ENCODE measurements at regions not wholly inside any gene's neighbourhood (a gene's known extent, or its start where the extent isn't known, plus 50 kb on each side); places are given as distances from the start of the nearest gene placed in this dataset.

DNA sequence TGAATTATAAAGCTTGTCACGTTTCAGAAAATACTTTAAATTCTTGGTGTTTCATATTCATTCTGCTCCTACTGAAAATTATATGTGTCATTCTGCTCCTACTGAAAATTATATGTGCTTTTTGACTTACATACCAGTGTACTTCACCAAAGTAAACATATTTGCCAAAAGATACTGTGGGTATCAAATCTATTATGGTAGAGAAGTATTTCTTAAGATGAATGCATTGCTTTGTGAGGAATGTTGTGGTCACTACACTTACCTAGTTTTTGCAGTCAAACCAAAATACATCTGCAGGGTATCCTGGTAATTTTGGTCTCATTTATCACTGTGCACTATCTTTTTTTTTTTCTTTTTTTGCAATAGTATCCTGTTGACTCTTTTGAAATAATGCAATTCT is 287.7 kb upstream of the MAD2L1 start:
- Histone ChIP-seq H2BK15ac (ENCODE audit: low read depth, low read length) (no peak overlapping the region), H3K23me2 (ENCODE audit: insufficient read length, low read depth, low read length, poor library complexity, severe bottlenecking) (no peaks in the 10 kb centered on the region), H3K23ac (ENCODE audit: insufficient read length, low read depth, low read length) (no peak overlapping the region), H3T11ph (ENCODE audit: low read length) (no peak overlapping the region), H2AK5ac (ENCODE audit: insufficient read length, low read length) (no peak overlapping the region), H2BK12ac (ENCODE audit: insufficient read length, low read depth, low read length) (no peak overlapping the region), H3K27ac (ENCODE audit: insufficient read length, low read depth, low read length) (no peak overlapping the region), H4K8ac (replicated peaks; ENCODE audit: insufficient read length, low read depth, low read length) (no peak overlapping the region), H3K27me3 (ENCODE audit: insufficient read depth, low read length) (no peaks in the 10 kb centered on the region), H3K79me2 (ENCODE audit: insufficient read depth, low read length) (no peaks in the 10 kb centered on the region), H2BK20ac (ENCODE audit: low read depth, low read length, poor library complexity, severe bottlenecking) (no peak overlapping the region), H2AFZ (ENCODE audit: low read length) (no peak overlapping the region), H4K5ac (ENCODE audit: insufficient read length, low read depth, low read length) (no peak overlapping the region), H3K79me1 (ENCODE audit: insufficient read depth, low read depth, low read length, poor library complexity, severe bottlenecking) (no peaks in the 10 kb centered on the region), H3K9ac (ENCODE audit: extremely low read depth, insufficient read length, low read length) (no peak overlapping the region), H3K9me3 (ENCODE audit: control insufficient read depth, low read depth, low read length) (no peaks in the 10 kb centered on the region), H2BK120ac (ENCODE audit: low read depth, low read length, poor library complexity, severe bottlenecking) (no peak overlapping the region), H3K18ac (ENCODE audit: insufficient read length, low read depth, low read length) (no peak overlapping the region), H3K56ac (ENCODE audit: insufficient read length, low read depth, low read length) (no peak overlapping the region), H2BK5ac (ENCODE audit: insufficient read length, low read length) (no peak overlapping the region), H4K91ac (ENCODE audit: insufficient read length, low read depth, low read length) (no peak overlapping the region), H4K20me1 (ENCODE audit: control insufficient read depth, insufficient read depth, insufficient read length) (no peaks in the 10 kb centered on the region), H3K4me2 (ENCODE audit: insufficient read depth, insufficient read length, low read length) (no peak overlapping the region), H3K4me1 (ENCODE audit: insufficient read depth, low read length) (no peaks in the 10 kb centered on the region), H3K14ac (ENCODE audit: insufficient read depth, low read length) (no peak overlapping the region), H3K4ac (ENCODE audit: low read depth, low read length) (no peak overlapping the region)
- Mint-ChIP-seq H3K27ac (no peak overlapping the region), H3K4me3 (no peak overlapping the region), H3K27me3 (ENCODE audit: low read depth) (no peaks in the 10 kb centered on the region), H3K36me3 (ENCODE audit: insufficient read depth in 1 of 3, low read depth in 3 of 3) (no peaks in the 10 kb centered on the region), H3K4me1 (peaks cover under 1 to 1% of the 10 kb centered on the region in 2 experiments; a peak in 1 of 4 replicates), H3K9me3 (no peaks in the 10 kb centered on the region)
- TF ChIP-seq, protein P1, sequence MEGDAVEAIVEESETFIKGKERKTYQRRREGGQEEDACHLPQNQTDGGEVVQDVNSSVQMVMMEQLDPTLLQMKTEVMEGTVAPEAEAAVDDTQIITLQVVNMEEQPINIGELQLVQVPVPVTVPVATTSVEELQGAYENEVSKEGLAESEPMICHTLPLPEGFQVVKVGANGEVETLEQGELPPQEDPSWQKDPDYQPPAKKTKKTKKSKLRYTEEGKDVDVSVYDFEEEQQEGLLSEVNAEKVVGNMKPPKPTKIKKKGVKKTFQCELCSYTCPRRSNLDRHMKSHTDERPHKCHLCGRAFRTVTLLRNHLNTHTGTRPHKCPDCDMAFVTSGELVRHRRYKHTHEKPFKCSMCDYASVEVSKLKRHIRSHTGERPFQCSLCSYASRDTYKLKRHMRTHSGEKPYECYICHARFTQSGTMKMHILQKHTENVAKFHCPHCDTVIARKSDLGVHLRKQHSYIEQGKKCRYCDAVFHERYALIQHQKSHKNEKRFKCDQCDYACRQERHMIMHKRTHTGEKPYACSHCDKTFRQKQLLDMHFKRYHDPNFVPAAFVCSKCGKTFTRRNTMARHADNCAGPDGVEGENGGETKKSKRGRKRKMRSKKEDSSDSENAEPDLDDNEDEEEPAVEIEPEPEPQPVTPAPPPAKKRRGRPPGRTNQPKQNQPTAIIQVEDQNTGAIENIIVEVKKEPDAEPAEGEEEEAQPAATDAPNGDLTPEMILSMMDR (conservative IDR thresholded peaks at IDR 0.05): no peak
- no peak for DNase-seq
- no CpG with 5 or more reads among the region's 1 CpG for WGBS (ENCODE audit: extremely low coverage, insufficient read length, low lambda C conversion rate)

Data from H9 (cell line).